ENCODE measurements at regions not wholly inside any gene's neighbourhood (a gene's known extent, or its start where the extent isn't known, plus 50 kb on each side); places are given as distances from the start of the nearest gene placed in this dataset.

- Histone ChIP-seq H3K27me3 (ENCODE audit: insufficient read depth, low read depth, severe bottlenecking) (no peaks in the 10 kb centered on the region), H3K9me3 (ENCODE audit: severe bottlenecking) (no peaks in the 10 kb centered on the region), H3K36me3 (no peaks in the 10 kb centered on the region), H3K4me3 (ENCODE audit: low read depth, low read length) (no peak overlapping the region), H3K27ac (peak overlapping the region; percentile 25)
- DNase-seq = peak; percentile 50
- TF ChIP-seq CTCF (IDR thresholded peaks at IDR 0.05; ENCODE audit: low read depth, low read length) = no peak
Observed at GRCh38 chr1:91171898-91172297, 150.1 kb upstream of the ZNF644 start.

- H3K9me3 ChIP-seq (ENCODE audit: severe bottlenecking) = no peaks in the 10 kb centered on the region
- H3K36me3 ChIP-seq = no peaks in the 10 kb centered on the region
- H3K27ac ChIP-seq = no peak overlapping the region
- no peak overlapping the region for H3K4me3 ChIP-seq (ENCODE audit: low read depth, low read length)
- DNase-seq = no peak
- no peak for TF ChIP-seq CTCF (IDR thresholded peaks at IDR 0.05; ENCODE audit: low read depth, low read length)
- H3K27me3 ChIP-seq (ENCODE audit: insufficient read depth, low read depth, severe bottlenecking) = no peaks in the 10 kb centered on the region
Observed at GRCh38 chr1:91170571-91170970, 148.7 kb upstream of the ZNF644 start.

- peak; percentile 69 for TF ChIP-seq CTCF (IDR thresholded peaks at IDR 0.05; ENCODE audit: low read depth, low read length)
- peak; percentile 64 for DNase-seq
- Histone ChIP-seq H3K4me3 (ENCODE audit: low read depth, low read length) (no peak overlapping the region), H3K27me3 (ENCODE audit: insufficient read depth, low read depth, severe bottlenecking) (no peaks in the 10 kb centered on the region), H3K9me3 (ENCODE audit: severe bottlenecking) (no peaks in the 10 kb centered on the region), H3K27ac (no peak overlapping the region), H3K36me3 (no peaks in the 10 kb centered on the region)
Observed at GRCh38 chr1:91166106-91166712, 144.4 kb upstream of the ZNF644 start.

GRCh38 chr1:91165033-91165654 is 143.3 kb upstream of the ZNF644 start:
- Histone ChIP-seq H3K27me3 (ENCODE audit: insufficient read depth, low read depth, severe bottlenecking) (no peaks in the 10 kb centered on the region), H3K9me3 (ENCODE audit: severe bottlenecking) (no peaks in the 10 kb centered on the region), H3K4me3 (ENCODE audit: low read depth, low read length) (no peak overlapping the region), H3K27ac (no peak overlapping the region), H3K36me3 (no peaks in the 10 kb centered on the region)
- peak; percentile 96 for TF ChIP-seq CTCF (IDR thresholded peaks at IDR 0.05; ENCODE audit: low read depth, low read length)
- DNase-seq = peak; percentile 85

GRCh38 chr1:91162613-91163012 is 140.8 kb upstream of the ZNF644 start:
- Histone ChIP-seq H3K27me3 (ENCODE audit: insufficient read depth, low read depth, severe bottlenecking) (no peaks in the 10 kb centered on the region), H3K36me3 (no peaks in the 10 kb centered on the region), H3K27ac (no peak overlapping the region), H3K4me3 (ENCODE audit: low read depth, low read length) (no peak overlapping the region), H3K9me3 (ENCODE audit: severe bottlenecking) (no peaks in the 10 kb centered on the region)
- DNase-seq = no peak
- TF ChIP-seq CTCF (IDR thresholded peaks at IDR 0.05; ENCODE audit: low read depth, low read length) = no peak

GRCh38 chr1:91161749-91162148 is 139.9 kb upstream of the ZNF644 start:
- Histone ChIP-seq H3K4me3 (ENCODE audit: low read depth, low read length) (no peak overlapping the region), H3K27me3 (ENCODE audit: insufficient read depth, low read depth, severe bottlenecking) (no peaks in the 10 kb centered on the region), H3K27ac (no peak overlapping the region), H3K9me3 (ENCODE audit: severe bottlenecking) (no peaks in the 10 kb centered on the region), H3K36me3 (no peaks in the 10 kb centered on the region)
- no peak for DNase-seq
- TF ChIP-seq CTCF (IDR thresholded peaks at IDR 0.05; ENCODE audit: low read depth, low read length) = no peak
